GM18951 (cell line): ENCODE measurements at regions not wholly inside any gene's neighbourhood (a gene's known extent, or its start where the extent isn't known, plus 50 kb on each side); places are given as distances from the start of the nearest gene placed in this dataset.

Experiments
- POLR2A ChIP-seq: IDR thresholded peaks from 4 replicates; pipeline ENCODE4 v1.6.1; 2011; ENCODE audit warnings: mild to moderate bottlenecking; ENCODE audit not compliant: insufficient read length, insufficient read depth; ENCODE audit errors: extremely low read depth
- in situ Hi-C: fragments of 300-500 bp; cut with MboI; formaldehyde crosslinking; loops from one replicate; pipeline ENCODE4 v1.12.0; 2022; ENCODE audit warnings: low sequenced_read_pairs, mixed read lengths, inconsistent platforms; ENCODE audit not compliant: unreplicated experiment

GRCh38 chr15:95085056-95085455 lies 853.7 kb downstream of the MCTP2 start:
- in situ Hi-C loops = no loop called here
- no peak for TF ChIP-seq POLR2A

- TF ChIP-seq POLR2A = no peak
- in situ Hi-C loops = no loop called here
Measured at GRCh38 chr15:95086531-95087252, 855.3 kb downstream of the MCTP2 start.

GRCh38 chr15:95087253-95087609 lies 855.9 kb downstream of the MCTP2 start:
- TF ChIP-seq POLR2A = no peak
- in situ Hi-C loops = no loop called here

GRCh38 chr15:95091444-95091843 lies 860.1 kb downstream of the MCTP2 start:
- in situ Hi-C loops = no loop called here
- TF ChIP-seq POLR2A = no peak

- in situ Hi-C loops = no loop called here
- TF ChIP-seq POLR2A = no peak
Measured at GRCh38 chr15:95095250-95095649, 863.9 kb downstream of the MCTP2 start.

- in situ Hi-C loops = no loop called here
- no peak for TF ChIP-seq POLR2A
Measured at GRCh38 chr15:95096651-95097050, 865.3 kb downstream of the MCTP2 start.

- TF ChIP-seq POLR2A = no peak
- in situ Hi-C loops = no loop called here
Measured at GRCh38 chr15:95097361-95097760, 866.0 kb downstream of the MCTP2 start.

GRCh38 chr15:95105229-95105628 lies 873.9 kb downstream of the MCTP2 start:
- no peak for TF ChIP-seq POLR2A
- in situ Hi-C loops = no loop called here

- no peak for TF ChIP-seq POLR2A
- in situ Hi-C loops = no loop called here
Measured at GRCh38 chr15:95106801-95107200, 875.4 kb downstream of the MCTP2 start.

GRCh38 chr15:95108673-95109072 lies 877.3 kb downstream of the MCTP2 start:
- TF ChIP-seq POLR2A = no peak
- in situ Hi-C loops = no loop called here

- TF ChIP-seq POLR2A = no peak
- in situ Hi-C loops = no loop called here
Measured at GRCh38 chr15:95111969-95112368, 880.6 kb downstream of the MCTP2 start.

GRCh38 chr15:95113041-95113440 lies 881.7 kb downstream of the MCTP2 start:
- in situ Hi-C loops = no loop called here
- TF ChIP-seq POLR2A = no peak

GRCh38 chr15:95119041-95119610 lies 887.8 kb downstream of the MCTP2 start:
- in situ Hi-C loops = no loop called here
- TF ChIP-seq POLR2A = no peak

GRCh38 chr15:95120595-95120994 lies 889.2 kb downstream of the MCTP2 start:
- TF ChIP-seq POLR2A = no peak
- in situ Hi-C loops = no loop called here
